ENCODE measurements at regions not wholly inside any gene's neighbourhood (a gene's known extent, or its start where the extent isn't known, plus 50 kb on each side); places are given as distances from the start of the nearest gene placed in this dataset.

GRCh38 chr1:87615491-87615890, 286.8 kb downstream of the LMO4 start:
- TF ChIP-seq CTCF (IDR thresholded peaks at IDR 0.05), result no peak
- H3K36me3 Mint-ChIP-seq (ENCODE audit: low read depth), result peaks cover 4% of the 10 kb centered on the region
- H3K4me3 Mint-ChIP-seq, result no peak overlapping the region
- peaks cover 18% of the 10 kb centered on the region for H3K9me3 Mint-ChIP-seq
- H3K27ac Mint-ChIP-seq, result no peak overlapping the region
- peaks cover 4% of the 10 kb centered on the region for H3K27me3 Mint-ChIP-seq (ENCODE audit: low read depth, poor library complexity)
- no peak for DNase-seq
- peaks cover 13% of the 10 kb centered on the region for H3K4me1 Mint-ChIP-seq

- Mint-ChIP-seq H3K4me3 (no peak overlapping the region), H3K36me3 (ENCODE audit: low read depth) (peaks cover 4% of the 10 kb centered on the region), H3K27me3 (ENCODE audit: low read depth, poor library complexity) (peaks cover 4% of the 10 kb centered on the region)
These were observed 287.2 kb downstream of the LMO4 start for GRCh38 chr1:87615901-87616300.

GRCh38 chr1:87620807-87621206, 292.1 kb downstream of the LMO4 start:
- no peaks in the 10 kb centered on the region for H3K4me1 Mint-ChIP-seq
- no peak overlapping the region for H3K27ac Mint-ChIP-seq
- peaks cover 4% of the 10 kb centered on the region for H3K27me3 Mint-ChIP-seq (ENCODE audit: low read depth, poor library complexity)
- DNase-seq, result no peak
- no peak overlapping the region for H3K4me3 Mint-ChIP-seq
- H3K36me3 Mint-ChIP-seq (ENCODE audit: low read depth), result peaks cover 4% of the 10 kb centered on the region
- TF ChIP-seq CTCF (IDR thresholded peaks at IDR 0.05), result no peak
- peaks cover 26% of the 10 kb centered on the region for H3K9me3 Mint-ChIP-seq

More at GRCh38 chr1:87615901-87616300, 287.2 kb downstream of the LMO4 start:
- Mint-ChIP-seq H3K4me1 (peaks cover 13% of the 10 kb centered on the region), H3K9me3 (peaks cover 21% of the 10 kb centered on the region), H3K27ac (no peak overlapping the region)
- DNase-seq, result no peak
- no peak for TF ChIP-seq CTCF (IDR thresholded peaks at IDR 0.05)

GRCh38 chr1:87629673-87630072, 301.0 kb downstream of the LMO4 start:
- H3K27ac Mint-ChIP-seq, result no peak overlapping the region
- peaks cover 25% of the 10 kb centered on the region for H3K9me3 Mint-ChIP-seq
- peaks cover 3% of the 10 kb centered on the region for H3K27me3 Mint-ChIP-seq (ENCODE audit: low read depth, poor library complexity)
- DNase-seq, result no peak
- TF ChIP-seq CTCF (IDR thresholded peaks at IDR 0.05), result no peak
- H3K4me1 Mint-ChIP-seq, result no peaks in the 10 kb centered on the region
- H3K36me3 Mint-ChIP-seq (ENCODE audit: low read depth), result no peaks in the 10 kb centered on the region
- no peak overlapping the region for H3K4me3 Mint-ChIP-seq

GRCh38 chr1:87632232-87632631, 303.6 kb downstream of the LMO4 start:
- no peaks in the 10 kb centered on the region for H3K27me3 Mint-ChIP-seq (ENCODE audit: low read depth, poor library complexity)
- no peaks in the 10 kb centered on the region for H3K4me1 Mint-ChIP-seq
- TF ChIP-seq CTCF (IDR thresholded peaks at IDR 0.05), result no peak

GRCh38 chr1:87636198-87636892, 307.7 kb downstream of the LMO4 start:
- H3K4me1 Mint-ChIP-seq, result no peaks in the 10 kb centered on the region
- TF ChIP-seq CTCF (IDR thresholded peaks at IDR 0.05), result no peak
- H3K27ac Mint-ChIP-seq, result no peak overlapping the region
- H3K9me3 Mint-ChIP-seq, result peaks cover 58% of the 10 kb centered on the region
- no peak overlapping the region for H3K4me3 Mint-ChIP-seq
- H3K36me3 Mint-ChIP-seq (ENCODE audit: low read depth), result peaks cover 13% of the 10 kb centered on the region
- H3K27me3 Mint-ChIP-seq (ENCODE audit: low read depth, poor library complexity), result peaks cover 3% of the 10 kb centered on the region
- DNase-seq, result no peak

More at GRCh38 chr1:87632232-87632631, 303.6 kb downstream of the LMO4 start:
- no peak for DNase-seq
- no peak overlapping the region for H3K4me3 Mint-ChIP-seq
- no peak overlapping the region for H3K27ac Mint-ChIP-seq
- peaks cover 46% of the 10 kb centered on the region for H3K9me3 Mint-ChIP-seq
- H3K36me3 Mint-ChIP-seq (ENCODE audit: low read depth), result peaks cover 6% of the 10 kb centered on the region
